ENCODE measurements at regions not wholly inside any gene's neighbourhood (a gene's known extent, or its start where the extent isn't known, plus 50 kb on each side); places are given as distances from the start of the nearest gene placed in this dataset.
"Not testable (repeated sequence)": the region's sequence is repeated elsewhere in the genome, so short reads cannot be mapped to it uniquely, and the experiment has no call there.

GRCh38 chr13:83440465-83440864 lies 441.8 kb downstream of the SLITRK1 start:
- Histone ChIP-seq H3K4me3 (ENCODE audit: low read depth in 1 of 3, low read length in 3 of 3) (no peak overlapping the region), H3K36me3 (ENCODE audit: control insufficient read depth in 4 of 4, insufficient read depth in 3 of 4, low read depth in 1 of 4, low read length in 3 of 4) (no peaks in the 10 kb centered on the region), H3K9me3 (ENCODE audit: control insufficient read depth in 4 of 4, low read length in 3 of 4) (no peaks in the 10 kb centered on the region), H3K27me3 (ENCODE audit: control insufficient read depth in 4 of 4, insufficient read depth in 4 of 4, low read length in 3 of 4) (no peaks in the 10 kb centered on the region), H3K27ac (ENCODE audit: low read depth in 1 of 2, low read length in 2 of 2) (no peak overlapping the region), H3K9ac (ENCODE audit: low read depth in 1 of 2, low read length in 2 of 2) (no peak overlapping the region), H3K4me1 (ENCODE audit: control insufficient read depth in 4 of 4, insufficient read depth in 4 of 4, low read length in 3 of 4) (no peaks in the 10 kb centered on the region)
- 76% methylated on average over 1 of the region's 1 CpG for WGBS
- DNase-seq (ENCODE audit: low spot score), result no peak
- TF ChIP-seq, protein P1, sequence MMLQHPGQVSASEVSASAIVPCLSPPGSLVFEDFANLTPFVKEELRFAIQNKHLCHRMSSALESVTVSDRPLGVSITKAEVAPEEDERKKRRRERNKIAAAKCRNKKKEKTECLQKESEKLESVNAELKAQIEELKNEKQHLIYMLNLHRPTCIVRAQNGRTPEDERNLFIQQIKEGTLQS (IDR thresholded peaks at IDR 0.05), result no peak
- no peak for TF ChIP-seq YY1 (IDR thresholded peaks at IDR 0.05)
- no peak for TF ChIP-seq GABPA (IDR thresholded peaks at IDR 0.05 in 1 of 2, conservative IDR thresholded peaks at IDR 0.05 in 1 of 2)
- no peak for TF ChIP-seq CTCF (IDR thresholded peaks at IDR 0.05; ENCODE audit: low read depth, low read length, missing input control)

GRCh38 chr13:83439464-83439863 lies 442.8 kb downstream of the SLITRK1 start:
- DNase-seq (ENCODE audit: low spot score); H3K4me3 ChIP-seq (ENCODE audit: low read depth in 1 of 3, low read length in 3 of 3): not testable (repeated sequence)
- 84% methylated on average over 12 of the region's 12 CpGs for WGBS

GRCh38 chr13:83423861-83424260 lies 458.4 kb downstream of the SLITRK1 start:
- no peak overlapping the region for H3K9ac ChIP-seq (ENCODE audit: low read depth in 1 of 2, low read length in 2 of 2)
- no peaks in the 10 kb centered on the region for H3K4me1 ChIP-seq (ENCODE audit: control insufficient read depth in 4 of 4, insufficient read depth in 4 of 4, low read length in 3 of 4)
- WGBS, result 57% methylated on average over 3 of the region's 3 CpGs
- no peaks in the 10 kb centered on the region for H3K36me3 ChIP-seq (ENCODE audit: control insufficient read depth in 4 of 4, insufficient read depth in 3 of 4, low read depth in 1 of 4, low read length in 3 of 4)
- peaks cover 0 to 6% (median 0%) of the 10 kb centered on the region in 4 donors for H3K9me3 ChIP-seq (ENCODE audit: control insufficient read depth in 4 of 4, low read length in 3 of 4)
- no peaks in the 10 kb centered on the region for H3K27me3 ChIP-seq (ENCODE audit: control insufficient read depth in 4 of 4, insufficient read depth in 4 of 4, low read length in 3 of 4)
- no peak for DNase-seq (ENCODE audit: low spot score)
- no peak overlapping the region for H3K27ac ChIP-seq (ENCODE audit: low read depth in 1 of 2, low read length in 2 of 2)
- TF ChIP-seq HNF4G (IDR thresholded peaks at IDR 0.05) (no peak), SP1 (IDR thresholded peaks at IDR 0.05) (no peak), FOXA1 (IDR thresholded peaks at IDR 0.05) (no peak), NR2F2 (IDR thresholded peaks at IDR 0.05) (no peak), REST (IDR thresholded peaks at IDR 0.05) (no peak), JUND (IDR thresholded peaks at IDR 0.05) (no peak), FOXA2 (IDR thresholded peaks at IDR 0.05) (no peak), EGR1 (IDR thresholded peaks at IDR 0.05; ENCODE audit: low read depth in 2 of 2) (no peak), HNF4A (conservative IDR thresholded peaks at IDR 0.05) (no peak), RAD21 (IDR thresholded peaks at IDR 0.05) (no peak), YY1 (IDR thresholded peaks at IDR 0.05) (no peak), TAF1 (conservative IDR thresholded peaks at IDR 0.05) (no peak)
- TF ChIP-seq, protein P2, sequence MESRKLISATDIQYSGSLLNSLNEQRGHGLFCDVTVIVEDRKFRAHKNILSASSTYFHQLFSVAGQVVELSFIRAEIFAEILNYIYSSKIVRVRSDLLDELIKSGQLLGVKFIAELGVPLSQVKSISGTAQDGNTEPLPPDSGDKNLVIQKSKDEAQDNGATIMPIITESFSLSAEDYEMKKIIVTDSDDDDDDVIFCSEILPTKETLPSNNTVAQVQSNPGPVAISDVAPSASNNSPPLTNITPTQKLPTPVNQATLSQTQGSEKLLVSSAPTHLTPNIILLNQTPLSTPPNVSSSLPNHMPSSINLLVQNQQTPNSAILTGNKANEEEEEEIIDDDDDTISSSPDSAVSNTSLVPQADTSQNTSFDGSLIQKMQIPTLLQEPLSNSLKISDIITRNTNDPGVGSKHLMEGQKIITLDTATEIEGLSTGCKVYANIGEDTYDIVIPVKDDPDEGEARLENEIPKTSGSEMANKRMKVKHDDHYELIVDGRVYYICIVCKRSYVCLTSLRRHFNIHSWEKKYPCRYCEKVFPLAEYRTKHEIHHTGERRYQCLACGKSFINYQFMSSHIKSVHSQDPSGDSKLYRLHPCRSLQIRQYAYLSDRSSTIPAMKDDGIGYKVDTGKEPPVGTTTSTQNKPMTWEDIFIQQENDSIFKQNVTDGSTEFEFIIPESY (IDR thresholded peaks at IDR 0.05), result no peak
- TF ChIP-seq, protein P3, sequence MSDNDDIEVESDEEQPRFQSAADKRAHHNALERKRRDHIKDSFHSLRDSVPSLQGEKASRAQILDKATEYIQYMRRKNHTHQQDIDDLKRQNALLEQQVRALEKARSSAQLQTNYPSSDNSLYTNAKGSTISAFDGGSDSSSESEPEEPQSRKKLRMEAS (IDR thresholded peaks at IDR 0.05), result no peak
- TF ChIP-seq, protein P1 (IDR thresholded peaks at IDR 0.05), result no peak
- H3K4me3 ChIP-seq (ENCODE audit: low read depth in 1 of 3, low read length in 3 of 3), result no peak overlapping the region

More at GRCh38 chr13:83439464-83439863, 442.8 kb downstream of the SLITRK1 start:
- not testable (repeated sequence) for H3K27me3 ChIP-seq (ENCODE audit: control insufficient read depth in 4 of 4, insufficient read depth in 4 of 4, low read length in 3 of 4); H3K9me3 ChIP-seq (ENCODE audit: control insufficient read depth in 4 of 4, low read length in 3 of 4); H3K9ac ChIP-seq (ENCODE audit: low read depth in 1 of 2, low read length in 2 of 2); H3K27ac ChIP-seq (ENCODE audit: low read depth in 1 of 2, low read length in 2 of 2); H3K4me1 ChIP-seq (ENCODE audit: control insufficient read depth in 4 of 4, insufficient read depth in 4 of 4, low read length in 3 of 4); H3K36me3 ChIP-seq (ENCODE audit: control insufficient read depth in 4 of 4, insufficient read depth in 3 of 4, low read depth in 1 of 4, low read length in 3 of 4)
